Neural progenitor cell (in vitro differentiated cells): ENCODE measurements at regions not wholly inside any gene's neighbourhood (a gene's known extent, or its start where the extent isn't known, plus 50 kb on each side); places are given as distances from the start of the nearest gene placed in this dataset.
A peak's percentile ranks its signal among the peaks of the same experiment; 100 is the strongest.
"Not testable (repeated sequence)": the region's sequence is repeated elsewhere in the genome, so short reads cannot be mapped to it uniquely, and the experiment has no call there.

Source experiments
- DNase-seq: peaks from one replicate; pipeline ENCODE4 v3.0.0-alpha.2; 2016; ENCODE audit warnings: low spot score
- H2AFZ ChIP-seq: fragments of 200-600 bp; sonication (generic); replicated peaks from 2 replicates; pipeline ENCODE4 v1.6.1; 2016; ENCODE audit warnings: antibody characterized with exemption
- H3F3A ChIP-seq: fragments of 200-600 bp; sonication (generic); 2 replicates; pipeline ENCODE4 v1.6.1; 2016; ENCODE audit warnings: antibody characterized with exemption, low read depth
- H3K27ac ChIP-seq: fragments of 200-600 bp; sonication (generic); 2 replicates; pipeline ENCODE4 v1.5.1; 2016; ENCODE audit warnings: mild to moderate bottlenecking
- H3K27me3 ChIP-seq: fragments of 200-600 bp; sonication (generic); 2 replicates; pipeline ENCODE4 v1.6.1; 2016; ENCODE audit warnings: mild to moderate bottlenecking, moderate library complexity
- H3K36me3 ChIP-seq: fragments of 200-600 bp; sonication (generic); 2 replicates; pipeline ENCODE4 v1.5.1; 2016
- H3K4me1 ChIP-seq: fragments of 200-600 bp; sonication (generic); 2 replicates; pipeline ENCODE4 v1.6.1; 2016; ENCODE audit warnings: mixed run types
- H3K4me2 ChIP-seq: fragments of 200-600 bp; sonication (generic); 2 replicates; pipeline ENCODE4 v1.6.1; 2016
- H3K4me3 ChIP-seq: fragments of 200-600 bp; sonication (generic); 2 replicates; pipeline ENCODE4 v1.5.1; 2016
- H3K79me2 ChIP-seq: fragments of 200-600 bp; sonication (generic); 2 replicates; pipeline ENCODE4 v1.6.1; 2016; ENCODE audit warnings: low read depth
- H3K9ac ChIP-seq: fragments of 200-600 bp; sonication (generic); 2 replicates; pipeline ENCODE4 v1.6.1; 2016
- H3K9me3 ChIP-seq: fragments of 200-600 bp; sonication (generic); 2 replicates; pipeline ENCODE4 v1.5.1; 2016; ENCODE audit warnings: low read depth
- H4K20me1 ChIP-seq: fragments of 200-600 bp; sonication (generic); 2 replicates; pipeline ENCODE4 v1.6.1; 2016; ENCODE audit warnings: low read depth
- H3K27ac Mint-ChIP-seq: 3 replicates; pipeline ENCODE4 v1.8.0; 2021; ENCODE audit warnings: mixed read lengths
- H3K27me3 Mint-ChIP-seq: 2 replicates; pipeline ENCODE4 v1.8.0; 2022; ENCODE audit warnings: low read depth, mild to moderate bottlenecking, inconsistent platforms, moderate library complexity, mixed read lengths; ENCODE audit not compliant: insufficient read depth
- H3K36me3 Mint-ChIP-seq: 3 replicates; pipeline ENCODE4 v1.8.0; 2021; ENCODE audit warnings: mixed read lengths
- H3K4me1 Mint-ChIP-seq: 3 replicates; pipeline ENCODE4 v1.8.0; 2021; ENCODE audit warnings: mixed read lengths
- H3K4me3 Mint-ChIP-seq: 3 replicates; pipeline ENCODE4 v1.8.0; 2021; ENCODE audit warnings: mild to moderate bottlenecking, moderate library complexity, mixed read lengths
- H3K9me3 Mint-ChIP-seq: 3 replicates; pipeline ENCODE4 v1.8.0; 2020; ENCODE audit warnings: mixed read lengths
- CTCF ChIP-seq: fragments of 200-600 bp; sonication (generic); IDR thresholded peaks from 2 replicates; pipeline ENCODE4 v1.5.1; 2017; ENCODE audit warnings: antibody characterized with exemption, mild to moderate bottlenecking
- EZH2 ChIP-seq: fragments of 200-600 bp; sonication (generic); IDR thresholded peaks from 2 replicates; pipeline ENCODE4 v1.6.1; 2017; ENCODE audit warnings: antibody characterized with exemption, mild to moderate bottlenecking, moderate library complexity
- EZH2phosphoT487 ChIP-seq: fragments of 200-600 bp; sonication (generic); IDR thresholded peaks from 2 replicates; pipeline ENCODE4 v1.6.1; 2017; ENCODE audit warnings: antibody characterized with exemption

GRCh38 chr4:66016240-66016639, 346.0 kb upstream of the EPHA5 start:
- H3K4me2 ChIP-seq, result peak overlapping the region; percentile 74
- peaks cover 28% of the 10 kb centered on the region for H3K9me3 Mint-ChIP-seq
- H3K4me1 ChIP-seq, result peaks cover 27% of the 10 kb centered on the region
- H3F3A ChIP-seq, result peaks cover 14% of the 10 kb centered on the region
- H2AFZ ChIP-seq, result no peak overlapping the region
- H3K9me3 ChIP-seq, result no peaks in the 10 kb centered on the region
- no peak overlapping the region for H3K4me3 Mint-ChIP-seq
- H3K27me3 ChIP-seq, result no peaks in the 10 kb centered on the region
- no peak overlapping the region for H3K27ac ChIP-seq
- TF ChIP-seq EZH2phosphoT487 (no peak), CTCF (no peak), EZH2 (no peak)
- no peaks in the 10 kb centered on the region for H4K20me1 ChIP-seq
- peaks cover 4% of the 10 kb centered on the region for H3K36me3 Mint-ChIP-seq
- H3K4me1 Mint-ChIP-seq, result peaks cover 2% of the 10 kb centered on the region
- H3K27ac Mint-ChIP-seq, result no peak overlapping the region
- no peaks in the 10 kb centered on the region for H3K79me2 ChIP-seq
- H3K27me3 Mint-ChIP-seq, result peaks cover 6% of the 10 kb centered on the region
- no peaks in the 10 kb centered on the region for H3K36me3 ChIP-seq
- H3K4me3 ChIP-seq, result no peak overlapping the region
- H3K9ac ChIP-seq, result no peak overlapping the region
- DNase-seq, result no peak

DNA sequence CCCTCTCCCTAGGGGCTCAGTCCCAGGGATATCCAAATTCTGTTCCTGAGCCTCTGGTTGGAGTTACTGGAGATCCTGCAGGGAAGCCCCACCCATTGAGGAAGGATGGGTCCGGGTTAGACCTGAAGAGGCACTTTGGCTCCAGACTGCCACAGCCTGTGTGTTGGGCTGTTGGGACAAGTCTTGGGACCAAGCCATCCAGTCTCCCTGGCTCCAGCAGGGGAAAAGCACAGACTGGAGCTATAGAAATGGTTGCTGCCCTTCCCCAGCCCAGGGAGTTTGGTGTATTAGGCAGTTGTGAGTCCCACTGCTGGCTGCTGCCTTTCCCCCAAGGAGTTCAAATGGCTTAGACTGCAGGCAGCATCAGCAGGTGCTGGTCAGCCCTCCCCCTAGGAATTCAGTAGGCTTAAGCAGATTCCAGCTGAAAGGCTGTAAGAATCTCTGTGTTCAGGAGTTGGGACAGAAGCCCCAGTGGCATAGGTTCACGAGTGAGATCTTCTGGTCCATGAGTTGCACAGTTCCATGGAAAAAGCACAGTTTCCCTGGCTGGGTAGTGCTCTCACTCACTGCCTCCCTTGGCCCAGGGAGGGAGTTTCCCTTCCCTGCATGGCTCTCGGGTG, 344.0 kb upstream of the EPHA5 start:
- Mint-ChIP-seq H3K27ac (no peak overlapping the region), H3K9me3 (peaks cover 30% of the 10 kb centered on the region), H3K4me1 (peaks cover 2% of the 10 kb centered on the region), H3K36me3 (peaks cover 4% of the 10 kb centered on the region), H3K27me3 (peaks cover 6% of the 10 kb centered on the region), H3K4me3 (no peak overlapping the region)
- H3K36me3 ChIP-seq, result no peaks in the 10 kb centered on the region
- H4K20me1 ChIP-seq, result no peaks in the 10 kb centered on the region
- H3K79me2 ChIP-seq, result no peaks in the 10 kb centered on the region
- H3K9ac ChIP-seq, result no peak overlapping the region
- H3K4me1 ChIP-seq, result peaks cover 27% of the 10 kb centered on the region
- peaks cover 14% of the 10 kb centered on the region for H3F3A ChIP-seq
- peak; percentile 88 for DNase-seq
- H3K4me2 ChIP-seq, result peak overlapping the region; percentile 74
- peak overlapping the region; percentile 18 for H3K4me3 ChIP-seq
- TF ChIP-seq EZH2 (no peak), EZH2phosphoT487 (no peak)
- H3K9me3 ChIP-seq, result no peaks in the 10 kb centered on the region
- H3K27ac ChIP-seq, result peak overlapping the region; percentile 82
- no peak overlapping the region for H2AFZ ChIP-seq
- H3K27me3 ChIP-seq, result no peaks in the 10 kb centered on the region

GRCh38 chr4:66000510-66001117, 330.3 kb upstream of the EPHA5 start:
- TF ChIP-seq CTCF (no peak), EZH2 (no peak), EZH2phosphoT487 (no peak)
- Mint-ChIP-seq H3K27me3 (no peaks in the 10 kb centered on the region), H3K9me3 (peaks cover 3% of the 10 kb centered on the region), H3K36me3 (no peaks in the 10 kb centered on the region), H3K4me3 (no peak overlapping the region), H3K27ac (no peak overlapping the region), H3K4me1 (peaks cover 5% of the 10 kb centered on the region)
- Histone ChIP-seq H3K27me3 (no peaks in the 10 kb centered on the region), H3K36me3 (peaks cover 7% of the 10 kb centered on the region), H3K79me2 (no peaks in the 10 kb centered on the region), H4K20me1 (no peaks in the 10 kb centered on the region), H3K27ac (no peak overlapping the region), H3K4me2 (no peak overlapping the region), H3F3A (no peaks in the 10 kb centered on the region), H3K4me3 (no peak overlapping the region), H3K9ac (no peak overlapping the region), H3K4me1 (peaks cover 5% of the 10 kb centered on the region), H2AFZ (no peak overlapping the region), H3K9me3 (no peaks in the 10 kb centered on the region)
- DNase-seq, result no peak

- Histone ChIP-seq H3K79me2 (no peaks in the 10 kb centered on the region), H3F3A (no peaks in the 10 kb centered on the region), H3K27ac (no peak overlapping the region), H3K4me2 (no peak overlapping the region), H3K9ac (no peak overlapping the region), H3K4me3 (peak overlapping the region; percentile 21), H3K4me1 (peaks cover 5% of the 10 kb centered on the region), H4K20me1 (no peaks in the 10 kb centered on the region), H2AFZ (peak overlapping the region; percentile 90), H3K36me3 (peaks cover 7% of the 10 kb centered on the region), H3K27me3 (no peaks in the 10 kb centered on the region), H3K9me3 (no peaks in the 10 kb centered on the region)
- Mint-ChIP-seq H3K4me1 (peaks cover 5% of the 10 kb centered on the region), H3K27me3 (no peaks in the 10 kb centered on the region), H3K36me3 (no peaks in the 10 kb centered on the region), H3K9me3 (peaks cover 3% of the 10 kb centered on the region), H3K27ac (no peak overlapping the region), H3K4me3 (no peak overlapping the region)
- no peak for TF ChIP-seq EZH2
- no peak for TF ChIP-seq EZH2phosphoT487
- TF ChIP-seq CTCF, result no peak
- no peak for DNase-seq
Measured at GRCh38 chr4:65999518-65999871, 329.2 kb upstream of the EPHA5 start.

DNA sequence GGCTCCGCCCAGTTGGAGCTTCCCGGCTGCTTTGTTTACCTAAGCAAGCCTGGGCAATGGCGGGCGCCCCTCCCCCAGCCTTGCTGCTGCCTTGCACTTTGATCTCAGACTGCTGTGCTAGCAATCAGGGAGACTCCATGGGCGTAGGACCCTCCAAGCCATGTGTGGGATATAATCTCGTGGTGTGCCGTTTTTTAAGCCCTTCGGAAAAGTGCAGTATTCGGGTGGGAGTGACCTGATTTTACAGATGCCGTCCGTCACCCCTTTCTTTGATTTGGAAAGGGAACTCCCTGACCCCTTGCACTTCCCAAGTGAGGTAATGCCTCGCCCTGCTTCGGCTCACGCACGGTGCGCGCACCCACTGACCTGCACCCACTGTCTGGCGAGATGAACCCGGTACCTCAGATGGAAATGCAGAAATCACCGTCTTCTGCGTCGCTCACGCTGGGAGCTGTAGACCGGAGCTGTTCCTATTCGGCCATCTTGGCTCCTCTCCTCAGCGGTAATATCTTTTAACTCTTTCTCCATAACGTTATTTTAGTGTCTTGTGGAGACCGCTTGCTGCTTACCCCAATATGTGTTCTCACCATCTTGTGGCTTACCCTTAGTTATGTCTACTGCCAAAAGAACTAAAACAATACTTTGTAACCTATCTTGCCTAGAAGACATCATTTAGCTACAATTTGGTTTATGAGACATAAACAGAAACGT, 328.7 kb upstream of the EPHA5 start:
- not testable (repeated sequence) for H3K4me1 Mint-ChIP-seq, H3K9me3 Mint-ChIP-seq, H3K9me3 ChIP-seq, H3K36me3 ChIP-seq, H3K27me3 ChIP-seq, H3K27ac ChIP-seq, DNase-seq, H3K9ac ChIP-seq, H3K4me2 ChIP-seq, H3K27ac Mint-ChIP-seq, H3K4me3 Mint-ChIP-seq, H3K79me2 ChIP-seq, H3K27me3 Mint-ChIP-seq, H3K36me3 Mint-ChIP-seq, H3F3A ChIP-seq, H3K4me1 ChIP-seq, H4K20me1 ChIP-seq
- H2AFZ ChIP-seq, result peak overlapping the region; percentile 90
- H3K4me3 ChIP-seq, result peak overlapping the region; percentile 21
